IMR-90 (cell line): ENCODE measurements at regions not wholly inside any gene's neighbourhood (a gene's known extent, or its start where the extent isn't known, plus 50 kb on each side); places are given as distances from the start of the nearest gene placed in this dataset.
"Not testable (repeated sequence)": the region's sequence is repeated elsewhere in the genome, so short reads cannot be mapped to it uniquely, and the experiment has no call there.

Source experiments
- ATAC-seq: fragments of 200-7000 bp; cut with Tn5 transposase; 2 replicates; pipeline ENCODE4 v1.9.1; 2020; ENCODE audit warnings: low read depth, mild to moderate bottlenecking, moderate library complexity
- BruUV-seq: library from RNA; stranded (reverse); fragments of 400-500 nt; replicated peaks from 2 replicates; lab custom pipeline; 2021; lab: Mats Ljungman, UMichigan
- CTCF ChIA-PET: fragments of 300-600 bp; formaldehyde crosslinking; extraction: SDS; loops from one replicate; lab custom pipeline; 2021; ENCODE audit warnings: antibody characterized with exemption; lab: Yijun Ruan, JAX
- POLR2A ChIA-PET: fragments of 300-600 bp; sonication (Branson Sonifier 250); formaldehyde crosslinking; loops from one replicate; lab custom pipeline; 2022; ENCODE audit warnings: antibody characterized with exemption; ENCODE audit not compliant: unreplicated experiment; lab: Charles Lee
- DNase-seq: peaks from one replicate; pipeline ENCODE4 v3.0.0; 2013
- H2AFZ ChIP-seq: replicated peaks from 2 replicates; pipeline ENCODE3; 2013; ENCODE audit warnings: low read length, mild to moderate bottlenecking; ENCODE audit not compliant: poor library complexity
- H2AK5ac ChIP-seq: 2 replicates; pipeline ENCODE4 v1.6.1; 2013; ENCODE audit warnings: low read depth, low read length, inconsistent platforms
- H2AK9ac ChIP-seq: replicated peaks from 2 replicates; pipeline ENCODE3; 2013; ENCODE audit warnings: mild to moderate bottlenecking, low read depth, low read length, moderate library complexity; ENCODE audit not compliant: poor library complexity
- H2BK120ac ChIP-seq: 2 replicates; pipeline ENCODE4 v1.6.1; 2013; ENCODE audit warnings: low read depth, low read length, inconsistent platforms
- H2BK15ac ChIP-seq: 3 replicates; pipeline ENCODE4 v1.6.1; 2013; ENCODE audit warnings: low read depth, low read length, inconsistent platforms
- H2BK20ac ChIP-seq: 2 replicates; pipeline ENCODE4 v1.6.1; 2013; ENCODE audit warnings: low read depth, mild to moderate bottlenecking, inconsistent platforms, low read length, moderate library complexity
- H2BK5ac ChIP-seq: 2 replicates; pipeline ENCODE4 v1.6.1; 2013; ENCODE audit warnings: mild to moderate bottlenecking, low read depth, low read length, inconsistent platforms; ENCODE audit not compliant: poor library complexity, severe bottlenecking
- H3K14ac ChIP-seq: replicated peaks from 2 replicates; pipeline ENCODE4 v1.6.1; 2013; ENCODE audit warnings: low read depth, low read length, inconsistent platforms
- H3K18ac ChIP-seq: 2 replicates; pipeline ENCODE4 v1.6.1; 2013; ENCODE audit warnings: low read depth, low read length, control low read depth
- H3K23ac ChIP-seq: 2 replicates; pipeline ENCODE4 v1.6.1; 2013; ENCODE audit warnings: low read depth, low read length, inconsistent platforms
- H3K27ac ChIP-seq: 2 replicates; pipeline ENCODE4 v1.5.1; 2013; ENCODE audit warnings: mild to moderate bottlenecking, control low read depth, low read length; ENCODE audit not compliant: insufficient read depth
- H3K27me3 ChIP-seq: 2 replicates; pipeline ENCODE4 v1.6.1; 2013; ENCODE audit warnings: low read length; ENCODE audit not compliant: control insufficient read depth, insufficient read depth
- H3K36me3 ChIP-seq: 2 replicates; pipeline ENCODE4 v1.6.1; 2013; ENCODE audit warnings: low read length, mixed read lengths; ENCODE audit not compliant: control insufficient read depth, insufficient read depth
- H3K4ac ChIP-seq: 2 replicates; pipeline ENCODE4 v1.6.1; 2013; ENCODE audit warnings: low read depth, low read length, inconsistent platforms
- H3K4me1 ChIP-seq: 2 replicates; pipeline ENCODE4 v1.6.1; 2013; ENCODE audit warnings: low read length, mixed read lengths; ENCODE audit not compliant: control insufficient read depth, insufficient read depth
- H3K4me2 ChIP-seq: 2 replicates; pipeline ENCODE4 v1.6.1; 2013; ENCODE audit warnings: low read depth, mild to moderate bottlenecking, control low read depth, low read length, moderate library complexity
- H3K4me3 ChIP-seq: 2 replicates; pipeline ENCODE4 v1.5.1; 2013; ENCODE audit warnings: low read depth, mild to moderate bottlenecking, control low read depth, low read length, moderate library complexity; ENCODE audit not compliant: insufficient read depth
- H3K56ac ChIP-seq: 2 replicates; pipeline ENCODE4 v1.6.1; 2013; ENCODE audit warnings: low read length, inconsistent platforms; ENCODE audit not compliant: insufficient read depth; ENCODE audit errors: extremely low read depth
- H3K79me1 ChIP-seq, 2 experiments: 2 replicates each; pipeline ENCODE4 v1.6.1; 2013; ENCODE audit warnings: low read length in 2 of 2, inconsistent platforms in 1 of 2, low read depth in 1 of 2
- H3K9ac ChIP-seq: 2 replicates; pipeline ENCODE4 v1.6.1; 2013; ENCODE audit warnings: low read depth, low read length, control low read depth
- H3K9me1 ChIP-seq: 2 replicates; pipeline ENCODE4 v1.6.1; 2013; ENCODE audit warnings: low read length, inconsistent platforms; ENCODE audit not compliant: insufficient read depth
- H3K9me3 ChIP-seq: 2 replicates; pipeline ENCODE4 v1.6.1; 2013; ENCODE audit warnings: low read length; ENCODE audit not compliant: control insufficient read depth, insufficient read depth
- H4K20me1 ChIP-seq: 2 replicates; pipeline ENCODE4 v1.6.1; 2013; ENCODE audit warnings: low read length, inconsistent platforms; ENCODE audit not compliant: insufficient read depth
- H4K5ac ChIP-seq: 2 replicates; pipeline ENCODE4 v1.6.1; 2013; ENCODE audit warnings: mild to moderate bottlenecking, low read depth, low read length, control low read depth
- H4K8ac ChIP-seq, 2 experiments: 2 replicates each; pipeline ENCODE4 v1.6.1; 2013; ENCODE audit warnings: low read depth in 2 of 2, low read length in 2 of 2, control low read depth in 1 of 2, inconsistent platforms in 1 of 2
- H4K91ac ChIP-seq: 2 replicates; pipeline ENCODE4 v1.6.1; 2013; ENCODE audit warnings: low read depth, low read length, inconsistent platforms; ENCODE audit not compliant: insufficient read depth
- WGBS, 2 experiments: methylation state at CpG; one replicate each; pipeline versions ENCODE4 v1.1.5 to v1.1.7; 2013; ENCODE audit warnings: missing lambda C conversion rate in 2 of 2; ENCODE audit not compliant: insufficient read length in 1 of 2; ENCODE audit errors: extremely low coverage in 2 of 2; 5-methylcytosine and 5-hydroxymethylcytosine counted together
- dilution Hi-C: fragments of 300-500 bp; cut with HindIII; formaldehyde crosslinking; loops from one replicate; pipeline ENCODE4 v1.14.3; 2018; ENCODE audit warnings: low sequenced_read_pairs; ENCODE audit not compliant: unreplicated experiment
- in situ Hi-C: fragments of 300-500 bp; cut with MboI; formaldehyde crosslinking; loops from 3 replicates; pipeline ENCODE4 v1.14.3; 2019; ENCODE audit warnings: low sequenced_read_pairs, inconsistent platforms, mixed read lengths
- intact Hi-C: fragments of 100-400 bp; cut with micrococcal nuclease; formaldehyde crosslinking; loops from 2 replicates; pipeline ENCODE4 v1.10.0; 2022

- dilution Hi-C loops, result not testable (repeated sequence)
These were observed 131.0 kb upstream of the PITX1 start for GRCh38 chr5:135164873-135165614.

More at GRCh38 chr5:135164873-135165614, 131.0 kb upstream of the PITX1 start:
- H3K9me3 ChIP-seq, BruUV-seq, intact Hi-C loops, H4K91ac ChIP-seq, H4K20me1 ChIP-seq, POLR2A ChIA-PET, H3K36me3 ChIP-seq, H2BK15ac ChIP-seq, H4K8ac ChIP-seq, H3K14ac ChIP-seq, ATAC-seq, H2BK20ac ChIP-seq, in situ Hi-C loops, H3K9me1 ChIP-seq, H2AFZ ChIP-seq, H3K27ac ChIP-seq, H3K4me2 ChIP-seq, H3K4me3 ChIP-seq, H2BK120ac ChIP-seq, H3K79me1 ChIP-seq, H3K18ac ChIP-seq, H3K4ac ChIP-seq, H3K4me1 ChIP-seq, CTCF ChIA-PET, H2BK5ac ChIP-seq, DNase-seq, H3K9ac ChIP-seq, H3K23ac ChIP-seq, H2AK5ac ChIP-seq, H3K56ac ChIP-seq, H2AK9ac ChIP-seq, H4K5ac ChIP-seq: not testable (repeated sequence)
- no CpG with 5 or more reads among the region's 4 CpGs for WGBS, 2 experiments
- peaks cover 34% of the 10 kb centered on the region for H3K27me3 ChIP-seq
